Transverse colon (tissue), 3 donors: ENCODE measurements at regions not wholly inside any gene's neighbourhood (a gene's known extent, or its start where the extent isn't known, plus 50 kb on each side); places are given as distances from the start of the nearest gene placed in this dataset.
"Not testable (repeated sequence)": the region's sequence is repeated elsewhere in the genome, so short reads cannot be mapped to it uniquely, and the experiment has no call there.

ENCODE experiments used
- POLR2A ChIP-seq: fragments of 450-650 bp; IDR thresholded peaks from one replicate; pipeline ENCODE4 v1.6.1; 2016; ENCODE audit warnings: antibody characterized with exemption, mild to moderate bottlenecking, moderate library complexity
- POLR2AphosphoS5 ChIP-seq, 3 donors: sonication (generic); formaldehyde crosslinking; IDR thresholded peaks; one replicate each; pipeline ENCODE4 v1.6.1; 2016; ENCODE audit warnings: antibody characterized with exemption in 3 of 3

DNA sequence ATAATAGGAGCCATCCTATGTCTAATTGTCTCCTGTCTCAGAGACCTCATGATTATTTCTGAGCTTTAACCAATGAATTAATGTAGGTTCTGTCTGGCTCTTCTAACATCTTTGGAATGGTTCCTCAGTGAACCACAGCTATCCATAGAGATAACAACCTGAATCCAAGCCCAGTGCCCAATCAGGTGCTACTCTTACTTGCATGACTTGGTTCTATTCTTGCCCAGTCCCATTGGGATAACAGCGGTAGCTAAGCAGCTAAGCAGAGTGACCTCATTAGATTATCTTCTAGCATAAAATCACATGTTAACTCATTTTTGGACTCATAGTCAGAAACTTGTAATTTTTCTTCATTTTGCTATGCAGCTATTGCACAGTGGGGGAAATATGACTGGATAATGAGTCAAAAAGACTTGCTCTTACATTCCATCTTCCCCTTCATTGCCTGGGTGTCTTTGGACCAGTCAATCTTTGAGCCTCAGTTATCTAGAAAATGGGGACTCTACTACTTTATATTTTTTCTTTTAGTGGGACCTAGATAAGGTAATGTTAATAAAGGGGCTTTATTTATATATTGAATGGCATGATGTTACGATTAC lies 309.1 kb upstream of the NOTCH2NLA start:
- TF ChIP-seq POLR2A; POLR2AphosphoS5 (IDR thresholded peaks at IDR 0.05): not testable (repeated sequence)
